ENCODE measurements at regions not wholly inside any gene's neighbourhood (a gene's known extent, or its start where the extent isn't known, plus 50 kb on each side); places are given as distances from the start of the nearest gene placed in this dataset.

- TF ChIP-seq CTCF (IDR thresholded peaks at IDR 0.05) (no peak), POLR2A (IDR thresholded peaks at IDR 0.05) (no peak)
Measured at GRCh38 chr11:80338231-80338630, 897.4 kb upstream of the TENM4 start.
